ENCODE measurements at regions not wholly inside any gene's neighbourhood (a gene's known extent, or its start where the extent isn't known, plus 50 kb on each side); places are given as distances from the start of the nearest gene placed in this dataset.

GRCh38 chr5:126284977-126285696, 138.1 kb upstream of the GRAMD2B start:
- TF ChIP-seq, protein P1, sequence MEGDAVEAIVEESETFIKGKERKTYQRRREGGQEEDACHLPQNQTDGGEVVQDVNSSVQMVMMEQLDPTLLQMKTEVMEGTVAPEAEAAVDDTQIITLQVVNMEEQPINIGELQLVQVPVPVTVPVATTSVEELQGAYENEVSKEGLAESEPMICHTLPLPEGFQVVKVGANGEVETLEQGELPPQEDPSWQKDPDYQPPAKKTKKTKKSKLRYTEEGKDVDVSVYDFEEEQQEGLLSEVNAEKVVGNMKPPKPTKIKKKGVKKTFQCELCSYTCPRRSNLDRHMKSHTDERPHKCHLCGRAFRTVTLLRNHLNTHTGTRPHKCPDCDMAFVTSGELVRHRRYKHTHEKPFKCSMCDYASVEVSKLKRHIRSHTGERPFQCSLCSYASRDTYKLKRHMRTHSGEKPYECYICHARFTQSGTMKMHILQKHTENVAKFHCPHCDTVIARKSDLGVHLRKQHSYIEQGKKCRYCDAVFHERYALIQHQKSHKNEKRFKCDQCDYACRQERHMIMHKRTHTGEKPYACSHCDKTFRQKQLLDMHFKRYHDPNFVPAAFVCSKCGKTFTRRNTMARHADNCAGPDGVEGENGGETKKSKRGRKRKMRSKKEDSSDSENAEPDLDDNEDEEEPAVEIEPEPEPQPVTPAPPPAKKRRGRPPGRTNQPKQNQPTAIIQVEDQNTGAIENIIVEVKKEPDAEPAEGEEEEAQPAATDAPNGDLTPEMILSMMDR (IDR thresholded peaks at IDR 0.05): no peak
- TF ChIP-seq POLR2A (IDR thresholded peaks at IDR 0.05): no peak
